ENCODE measurements at regions not wholly inside any gene's neighbourhood (a gene's known extent, or its start where the extent isn't known, plus 50 kb on each side); places are given as distances from the start of the nearest gene placed in this dataset.
A peak's percentile ranks its signal among the peaks of the same experiment; 100 is the strongest.

DNA sequence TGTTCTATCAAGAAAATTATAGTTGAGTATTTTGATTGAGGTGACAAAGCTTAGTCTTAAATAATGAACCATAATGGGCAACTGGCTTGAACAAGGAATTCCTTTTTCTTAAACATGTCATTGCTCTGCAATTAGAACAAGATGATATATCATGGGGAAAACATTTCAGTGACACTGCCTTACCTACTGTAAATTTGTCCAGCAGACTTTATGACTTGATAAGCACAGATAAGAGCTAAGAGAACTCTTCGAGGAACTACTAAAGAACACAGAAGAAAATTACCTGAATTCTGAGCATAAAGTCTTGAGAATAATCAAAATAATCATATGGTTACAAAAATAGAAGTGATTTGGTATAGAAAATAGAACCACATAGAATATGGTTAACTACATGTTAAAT is 257.8 kb downstream of the PDHA2 start:
- no peak for DNase-seq (ENCODE audit: low spot score)

GRCh38 chr4:96099031-96099430 is 259.1 kb downstream of the PDHA2 start:
- no peak for DNase-seq (ENCODE audit: low spot score)

GRCh38 chr4:96102541-96103026 is 262.7 kb downstream of the PDHA2 start:
- DNase-seq (ENCODE audit: low spot score): peak; percentile 66

DNA sequence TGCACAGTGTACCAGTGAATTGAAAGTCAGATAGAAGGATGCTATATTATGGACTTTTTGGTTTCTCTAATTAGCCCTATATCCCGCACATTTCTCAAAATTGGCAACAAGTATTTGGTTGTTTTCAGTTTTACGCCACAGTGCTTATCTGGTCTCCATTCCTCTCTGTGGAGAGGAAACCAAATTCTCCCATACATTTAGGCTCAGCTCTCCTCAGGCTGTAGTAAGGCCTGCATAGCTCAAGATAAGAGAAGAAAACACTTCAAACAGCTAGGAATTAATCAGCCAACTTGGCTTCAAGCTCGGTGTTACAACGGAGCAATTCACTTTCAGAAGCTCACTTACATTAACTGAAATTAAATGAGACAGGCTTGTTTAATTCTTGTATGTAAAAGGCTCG is 263.2 kb downstream of the PDHA2 start:
- DNase-seq (ENCODE audit: low spot score): no peak

DNA sequence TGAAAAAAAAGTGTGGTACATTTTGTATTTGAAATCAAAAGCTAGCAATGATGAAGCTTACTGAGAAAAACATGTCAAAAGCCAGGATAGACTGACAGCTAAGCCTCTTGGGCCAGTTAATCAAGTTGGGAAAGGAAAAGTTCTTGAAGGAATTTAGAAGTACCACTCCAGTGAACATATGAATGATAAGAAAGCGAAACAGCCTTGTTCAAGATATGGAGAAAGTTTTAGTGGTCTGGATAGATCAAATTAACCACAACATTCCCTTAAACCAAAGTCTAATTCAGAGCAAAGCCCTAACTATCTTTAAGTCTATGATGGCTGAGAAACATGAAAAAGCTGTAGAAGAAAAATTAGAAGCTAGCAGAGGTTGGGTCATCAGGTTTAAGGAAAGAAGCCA is 268.3 kb downstream of the PDHA2 start:
- no peak for DNase-seq (ENCODE audit: low spot score)

DNA sequence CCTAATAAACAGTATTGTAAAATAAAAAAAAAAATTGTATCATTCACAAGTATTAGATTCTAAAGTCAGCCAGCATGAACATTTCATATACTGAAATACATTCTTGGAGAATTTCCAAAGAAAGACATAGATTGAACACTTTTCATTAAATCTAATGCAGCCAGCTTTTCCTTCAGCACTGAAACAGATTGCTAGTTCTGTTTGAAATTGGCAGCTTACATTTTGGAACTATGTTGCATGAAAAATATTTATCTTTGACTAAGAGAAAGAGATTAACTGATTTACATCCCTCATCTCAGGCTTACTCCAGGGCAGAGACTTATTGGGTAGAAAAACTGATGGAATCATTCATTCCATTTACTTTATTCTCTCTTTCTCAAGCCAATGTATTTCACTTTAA is 272.7 kb downstream of the PDHA2 start:
- no peak for DNase-seq (ENCODE audit: low spot score)

DNA sequence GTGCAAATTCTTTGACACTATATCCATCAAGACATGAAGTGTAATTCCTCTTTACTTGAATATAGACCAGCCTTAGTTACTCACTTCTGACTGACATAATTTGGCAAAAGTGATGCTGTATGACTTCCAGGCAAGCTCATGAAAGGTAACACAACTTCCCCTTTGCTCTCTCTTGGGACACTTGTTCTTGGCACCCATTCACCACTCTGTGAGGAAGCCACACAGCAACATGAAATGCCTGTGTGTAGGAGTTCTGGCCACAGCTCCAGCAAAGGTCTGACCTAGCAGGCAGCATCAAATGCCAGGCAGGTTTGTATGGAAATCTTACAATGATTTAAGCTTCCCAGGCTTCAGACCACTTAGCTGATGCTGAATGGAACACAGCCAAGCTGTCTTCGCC is 280.3 kb downstream of the PDHA2 start:
- no peak for DNase-seq (ENCODE audit: low spot score)

GRCh38 chr4:96126227-96126626 is 286.3 kb downstream of the PDHA2 start:
- no peak for DNase-seq (ENCODE audit: low spot score)

DNA sequence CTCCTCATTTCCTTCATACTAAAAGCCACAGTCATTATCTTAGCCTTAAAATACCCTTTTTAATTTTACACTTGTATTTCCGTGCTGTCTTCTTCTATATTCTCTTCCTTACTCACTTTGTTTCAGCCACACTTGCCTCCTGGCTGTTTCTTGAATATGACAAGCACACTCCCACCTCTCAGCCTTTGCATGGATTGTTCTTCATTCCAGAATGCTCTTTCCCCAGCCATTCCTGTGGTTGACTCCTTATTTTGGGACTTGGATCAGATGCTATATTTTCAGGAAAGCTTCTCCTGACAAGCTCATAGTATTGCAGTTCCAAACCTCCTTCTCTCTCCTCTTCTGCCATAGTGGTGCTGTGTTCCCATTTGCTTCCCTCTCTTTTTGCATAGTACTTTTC is 291.3 kb downstream of the PDHA2 start:
- DNase-seq (ENCODE audit: low spot score): no peak

DNA sequence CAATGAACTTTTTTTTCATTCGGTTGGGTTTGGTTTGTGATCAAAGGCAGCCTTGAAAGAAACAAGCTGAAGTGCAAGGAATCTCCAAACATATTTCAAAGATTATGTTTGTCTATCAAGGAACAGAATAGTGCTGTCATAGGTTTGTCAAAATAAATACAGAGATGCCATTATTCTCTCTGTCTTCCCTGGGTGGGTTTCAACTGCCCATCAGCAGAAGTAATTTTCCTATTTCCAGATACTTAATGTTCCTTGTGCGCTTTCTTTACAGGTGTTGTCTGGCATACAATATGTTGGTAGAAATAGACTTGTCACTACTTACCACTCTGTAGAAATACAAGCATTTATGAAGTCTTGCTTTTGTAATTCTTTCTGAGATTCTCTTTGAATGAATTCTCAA is 294.9 kb downstream of the PDHA2 start:
- no peak for DNase-seq (ENCODE audit: low spot score)

GRCh38 chr4:96136056-96136455 is 296.2 kb downstream of the PDHA2 start:
- no peak for DNase-seq (ENCODE audit: low spot score)

GRCh38 chr4:96139251-96139929 is 299.5 kb downstream of the PDHA2 start:
- no peak for DNase-seq (ENCODE audit: low spot score)

GRCh38 chr4:96145601-96146000 is 305.7 kb downstream of the PDHA2 start:
- no peak for DNase-seq (ENCODE audit: low spot score)

- no peak for DNase-seq (ENCODE audit: low spot score)
These were observed 306.8 kb downstream of the PDHA2 start for GRCh38 chr4:96146686-96147085.

GRCh38 chr4:96149894-96150293 is 310.0 kb downstream of the PDHA2 start:
- DNase-seq (ENCODE audit: low spot score): no peak

DNA sequence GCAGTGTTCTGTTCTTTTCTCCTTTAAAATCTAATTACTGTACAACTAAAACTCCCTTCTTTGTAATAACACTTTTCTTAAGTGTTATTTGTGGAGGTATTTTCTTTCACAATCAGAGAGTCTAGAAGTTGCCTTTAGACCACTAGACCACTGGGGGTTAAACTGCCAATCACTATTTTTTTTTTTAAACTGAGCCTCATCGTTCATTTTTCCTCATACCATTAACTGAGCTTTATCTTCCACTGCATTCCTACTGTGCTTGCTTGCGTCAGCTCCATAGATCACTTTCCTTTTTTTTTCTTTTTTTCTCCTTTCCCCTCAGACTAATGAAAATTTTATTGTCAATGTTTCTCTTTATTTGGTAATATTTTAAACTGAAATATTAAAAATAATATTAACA is 310.6 kb downstream of the PDHA2 start:
- no peak for DNase-seq (ENCODE audit: low spot score)

DNA sequence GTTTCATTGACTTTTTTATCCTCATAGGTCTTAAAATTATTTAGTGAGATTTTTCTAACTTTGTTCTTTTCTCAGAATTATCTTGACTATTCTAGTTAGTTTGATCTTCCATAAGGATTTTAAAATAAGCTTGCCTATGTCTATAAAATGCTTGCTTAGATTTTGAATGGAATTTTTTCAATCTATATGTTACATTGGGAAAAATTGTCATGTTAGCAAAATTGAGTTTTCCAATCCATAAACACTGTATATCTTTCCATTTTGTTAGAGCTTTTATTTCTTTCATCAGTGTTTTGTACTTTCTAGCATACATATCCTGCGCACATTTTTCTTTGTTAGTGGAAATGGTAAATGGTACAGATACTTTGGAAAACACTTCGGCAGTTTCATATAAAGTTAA is 312.9 kb downstream of the PDHA2 start:
- no peak for DNase-seq (ENCODE audit: low spot score)

GRCh38 chr4:96154676-96155075 is 314.8 kb downstream of the PDHA2 start:
- DNase-seq (ENCODE audit: low spot score): no peak

DNA sequence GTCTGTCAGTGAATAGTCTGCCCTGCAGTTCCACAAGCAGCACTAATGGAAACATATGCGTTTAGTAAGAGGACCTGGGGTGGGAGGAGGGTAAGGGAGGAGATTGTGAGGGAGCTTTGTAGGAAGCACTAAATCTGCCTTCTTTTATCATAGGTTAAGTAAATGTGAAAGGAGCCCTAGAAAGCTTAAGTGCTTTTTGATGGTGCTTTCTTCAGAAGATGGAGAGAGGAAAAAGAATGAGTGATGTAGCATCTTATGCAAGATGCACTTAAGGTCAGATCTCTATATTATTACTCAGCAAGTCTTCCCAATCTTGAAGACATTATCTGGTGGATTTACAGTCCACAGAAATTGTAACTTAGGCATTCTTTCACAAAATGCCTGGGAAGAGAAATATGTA is 322.7 kb downstream of the PDHA2 start:
- no peak for DNase-seq (ENCODE audit: low spot score)

- peak; percentile 17 for DNase-seq (ENCODE audit: low spot score)
These were observed 325.0 kb downstream of the PDHA2 start for GRCh38 chr4:96164814-96165351.

GRCh38 chr4:96166806-96167205 is 326.9 kb downstream of the PDHA2 start:
- DNase-seq (ENCODE audit: low spot score): no peak

DNA sequence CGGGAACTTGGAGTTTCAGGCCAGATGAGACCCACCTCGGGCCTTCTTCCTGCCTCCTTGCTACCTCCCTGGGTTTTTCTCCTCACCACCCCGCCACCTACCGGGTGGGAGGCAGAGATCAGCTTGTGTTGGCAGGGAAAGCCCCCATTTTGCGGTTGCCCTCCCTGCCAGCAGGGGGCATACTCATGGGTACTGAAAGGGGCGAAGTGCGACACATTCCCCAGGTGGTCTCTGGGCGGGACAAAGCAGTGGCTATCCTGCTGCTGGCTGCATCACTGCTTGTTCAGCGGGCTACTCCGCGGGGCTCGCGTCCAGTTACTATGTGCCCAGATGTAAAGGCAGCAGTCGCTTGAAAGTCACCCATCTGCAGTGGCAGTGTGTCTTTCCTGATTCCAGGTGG is 330.3 kb downstream of the PDHA2 start:
- no peak for DNase-seq (ENCODE audit: low spot score)

DNA sequence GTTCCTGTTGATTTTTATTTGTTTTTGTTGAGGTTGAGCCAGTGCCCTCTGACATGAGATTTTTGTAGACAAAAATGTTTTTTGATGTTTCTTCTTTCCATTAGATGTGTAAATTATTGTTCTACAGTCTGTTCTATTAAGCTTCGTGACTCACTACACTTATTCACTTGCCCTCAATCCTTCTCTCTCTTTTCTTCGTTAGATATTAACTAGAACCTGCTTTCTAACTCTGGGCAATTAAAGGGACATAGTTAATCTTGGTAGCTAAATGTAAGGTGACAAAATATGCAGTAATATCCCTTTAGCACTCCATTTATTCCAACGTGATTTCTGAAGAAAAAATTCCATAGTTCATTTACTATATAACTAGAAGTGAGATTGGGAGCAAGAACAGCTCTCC is 333.9 kb downstream of the PDHA2 start:
- no peak for DNase-seq (ENCODE audit: low spot score)

DNA sequence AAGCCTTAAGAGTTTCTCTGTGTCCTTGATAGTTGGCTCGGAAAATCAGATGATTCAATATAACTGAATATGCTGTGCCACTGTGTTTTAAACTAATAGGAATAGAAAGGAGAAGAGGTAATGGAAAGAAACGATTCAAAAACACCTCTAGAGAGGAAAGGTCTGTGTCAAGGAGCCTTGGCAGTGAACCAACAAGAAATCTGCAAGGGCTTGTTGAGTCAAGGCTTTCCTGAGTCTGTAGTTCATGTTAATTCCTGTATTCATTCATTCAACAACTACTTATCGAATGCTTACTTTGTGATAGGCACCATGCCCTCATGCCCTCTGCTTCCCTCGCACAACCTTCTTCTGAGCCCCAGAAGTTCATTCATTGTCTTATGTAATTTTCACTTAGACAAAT is 336.0 kb downstream of the PDHA2 start:
- DNase-seq (ENCODE audit: low spot score): no peak

Data from COLO829 (cell line).